GM12878 (cell line): ENCODE measurements at regions not wholly inside any gene's neighbourhood (a gene's known extent, or its start where the extent isn't known, plus 50 kb on each side); places are given as distances from the start of the nearest gene placed in this dataset.

Experiments used
- ATAC-seq: fragments of 200-7000 bp; cut with Tn5 transposase; 3 replicates; pipeline ENCODE4 v1.9.1; 2020; ENCODE audit warnings: mild to moderate bottlenecking, moderate library complexity
- BruUV-seq: library from RNA; stranded (reverse); fragments of 400-500 nt; replicated peaks from 2 replicates; lab custom pipeline; 2021; lab: Mats Ljungman, UMichigan
- CTCF ChIA-PET: fragments of 300-600 bp; sonication (Branson Sonifier 250); formaldehyde crosslinking; extraction: SDS; loops from one replicate; lab custom pipeline; 2021; ENCODE audit warnings: inconsistent platforms; lab: Yijun Ruan, JAX
- POLR2A ChIA-PET: fragments of 350-600 bp; formaldehyde crosslinking; extraction: SDS; loops from one replicate; lab custom pipeline; 2021; ENCODE audit warnings: inconsistent platforms; lab: Charles Lee
- RAD21 ChIA-PET: fragments of 300-600 bp; sonication (Branson Sonifier 250); formaldehyde crosslinking; loops from one replicate; lab custom pipeline; 2023; ENCODE audit warnings: antibody characterized with exemption; ENCODE audit not compliant: unreplicated experiment; lab: Charles Lee
- SMC1A ChIA-PET: fragments of 300-600 bp; sonication (Branson Sonifier 250); formaldehyde crosslinking; loops from one replicate; lab custom pipeline; 2023; ENCODE audit not compliant: unreplicated experiment, uncharacterized antibody; lab: Charles Lee
- DNase-seq: peaks from one replicate; pipeline ENCODE4 v3.0.0-alpha.2; 2011; ENCODE audit warnings: low read depth, low spot score
- FAIRE-seq: peaks from 3 replicates; lab custom pipeline; 2011; peaks lifted over from hg19 to GRCh38; lab: Jason Lieb, UNC
- H2AFZ ChIP-seq: 2 replicates; pipeline ENCODE4 v1.6.0; 2011; ENCODE audit warnings: low read depth, low read length, control low read depth; ENCODE audit not compliant: control insufficient read depth
- H3K27ac ChIP-seq: 2 replicates; pipeline ENCODE4 v1.5.1; 2011; ENCODE audit warnings: control low read depth; ENCODE audit not compliant: control insufficient read depth, insufficient read depth
- H3K27me3 ChIP-seq, 2 experiments: replicated peaks in 1 of 2; 2 replicates each; pipeline versions ENCODE4 v1.6.0 to v1.6.1; 2011; ENCODE audit warnings: low read length in 1 of 2; ENCODE audit not compliant: control insufficient read depth in 2 of 2, insufficient read depth in 2 of 2
- H3K36me3 ChIP-seq, 2 experiments: 2 replicates each; pipeline ENCODE4 v1.5.1; 2011; ENCODE audit warnings: low read length in 1 of 2; ENCODE audit not compliant: control insufficient read depth in 2 of 2, insufficient read depth in 2 of 2
- H3K4me1 ChIP-seq: 2 replicates; pipeline ENCODE4 v1.6.1; 2011; ENCODE audit warnings: mild to moderate bottlenecking, low read length, moderate library complexity, mixed read lengths; ENCODE audit not compliant: control insufficient read depth, insufficient read depth
- H3K4me2 ChIP-seq: 2 replicates; pipeline ENCODE4 v1.6.0; 2011; ENCODE audit warnings: control low read depth; ENCODE audit not compliant: control insufficient read depth, insufficient read depth
- H3K4me3 ChIP-seq: fragments of 200-600 bp; sonication (generic); 2 replicates; pipeline ENCODE4 v1.5.1; 2016
- H3K79me2 ChIP-seq: 2 replicates; pipeline ENCODE4 v1.6.0; 2011; ENCODE audit warnings: low read length; ENCODE audit not compliant: control insufficient read depth, insufficient read depth
- H3K9ac ChIP-seq: 2 replicates; pipeline ENCODE4 v1.8.0; 2011; ENCODE audit warnings: low read length, control low read depth, mixed read lengths; ENCODE audit not compliant: control insufficient read depth, insufficient read depth
- H3K9me3 ChIP-seq: replicated peaks from 3 replicates; pipeline ENCODE4 v1.5.1; 2011; ENCODE audit warnings: mild to moderate bottlenecking, low read length; ENCODE audit not compliant: control insufficient read depth, insufficient read depth
- H4K20me1 ChIP-seq: 2 replicates; pipeline ENCODE4 v1.6.0; 2011; ENCODE audit not compliant: control insufficient read depth, insufficient read depth
- BCL11A ChIP-seq: IDR thresholded peaks from 2 replicates; pipeline ENCODE4 v1.6.1; 2011; ENCODE audit warnings: low read depth, low read length
- BHLHE40 ChIP-seq, 2 experiments: fragments of 450-650 bp in 1 of 2; IDR thresholded peaks; 2 replicates each; pipeline ENCODE4 v1.6.1; 2011 to 2017; ENCODE audit warnings: low read depth in 2 of 2, borderline replicate concordance in 1 of 2, improper control_type of control experiment in 1 of 2, low read length in 1 of 2, mild to moderate bottlenecking in 1 of 2
- BMI1 ChIP-seq: fragments of 450-650 bp; IDR thresholded peaks from 2 replicates; pipeline ENCODE4 v1.6.1; 2016; ENCODE audit warnings: mild to moderate bottlenecking, moderate library complexity, borderline replicate concordance
- CEBPZ ChIP-seq: fragments of 150-350 bp; IDR thresholded peaks from 2 replicates; pipeline ENCODE4 v1.6.1; 2016; ENCODE audit warnings: low read depth, low read length
- CHD4 ChIP-seq: fragments of 200-600 bp; sonication (generic); IDR thresholded peaks from 2 replicates; pipeline ENCODE4 v1.6.1; 2016; ENCODE audit warnings: mild to moderate bottlenecking
- CREM ChIP-seq: IDR thresholded peaks from 2 replicates; pipeline ENCODE4 v1.6.1; 2014; ENCODE audit warnings: antibody characterized with exemption, low read depth
- E4F1 ChIP-seq: fragments of 450-650 bp; IDR thresholded peaks from 2 replicates; pipeline ENCODE4 v1.6.1; 2018; ENCODE audit warnings: borderline replicate concordance, mild to moderate bottlenecking; ENCODE audit not compliant: partially characterized antibody
- JUND ChIP-seq: IDR thresholded peaks from 2 replicates; pipeline ENCODE4 v1.6.1; 2012; ENCODE audit warnings: low read depth, mild to moderate bottlenecking, low read length, improper control_type of control experiment, moderate library complexity
- KLF5 ChIP-seq: fragments of 450-650 bp; IDR thresholded peaks from 2 replicates; pipeline ENCODE4 v1.6.1; 2014; ENCODE audit warnings: mild to moderate bottlenecking; ENCODE audit not compliant: partially characterized antibody
- POU2F2 ChIP-seq: IDR thresholded peaks from 3 replicates; pipeline ENCODE4 v1.6.1; 2011; ENCODE audit warnings: low read depth, mild to moderate bottlenecking, low read length, borderline replicate concordance
- TCF12 ChIP-seq: IDR thresholded peaks from 2 replicates; pipeline ENCODE4 v1.6.1; 2011; ENCODE audit warnings: low read depth, mild to moderate bottlenecking, low read length
- WGBS: methylation state at CpG from one replicate; pipeline ENCODE4 v1.1.6; 2016; ENCODE audit warnings: low lambda C conversion rate; ENCODE audit not compliant: insufficient replicate concordance, insufficient coverage; ENCODE audit errors: missing lambda C conversion rate; 5-methylcytosine and 5-hydroxymethylcytosine counted together
- in situ Hi-C: fragments of 300-500 bp; cut with MboI; formaldehyde crosslinking; loops from 9 replicates; pipeline ENCODE4 v1.14.3; 2018; ENCODE audit warnings: mixed read lengths
- intact Hi-C: fragments of 100-400 bp; cut with micrococcal nuclease; formaldehyde crosslinking; loops from one replicate; pipeline ENCODE4 v1.14.2; 2022; ENCODE audit not compliant: unreplicated experiment

GRCh38 chr6:113364766-113365165 is 492.4 kb upstream of the MARCKS start:
- in situ Hi-C loops (no loop called here), intact Hi-C loops (loop anchor here (5.0 kb wide), 1 partner anchor 268 kb away; no protein-coding TSS in a partner anchor)
- no peaks in the 10 kb centered on the region for H3K27me3 ChIP-seq
- BruUV-seq = no TSS peak
- DNase-seq (no peak), ATAC-seq (no peak), FAIRE-seq (no peak)
- no peaks in the 10 kb centered on the region for H3K79me2 ChIP-seq
- H3K27ac ChIP-seq = no peak overlapping the region
- no peak overlapping the region for H3K4me3 ChIP-seq
- H3K4me1 ChIP-seq = no peaks in the 10 kb centered on the region
- no peaks in the 10 kb centered on the region for H3K36me3 ChIP-seq
- SMC1A ChIA-PET = interaction anchor here (1.2 to 1.4 kb wide), 2 partner anchors 22 to 58 kb away, joined by 3 to 4 read pairs; no protein-coding TSS in a partner anchor
- H3K4me2 ChIP-seq = no peak overlapping the region
- CTCF ChIA-PET = interaction anchor here (0.6 to 0.9 kb wide), 3 partner anchors 20 to 283 kb away, joined by 3 to 4 read pairs (median 3); no protein-coding TSS in a partner anchor
- H4K20me1 ChIP-seq = no peaks in the 10 kb centered on the region
- WGBS = 96% methylated on average over 3 of the region's 3 CpGs
- H3K9me3 ChIP-seq = no peaks in the 10 kb centered on the region
- POLR2A ChIA-PET = no interaction called here
- RAD21 ChIA-PET = no interaction called here
- H2AFZ ChIP-seq = no peak overlapping the region
- H3K9ac ChIP-seq = no peak overlapping the region
- TF ChIP-seq BMI1 (no peak), CEBPZ (no peak)

GRCh38 chr6:113365191-113365590 is 492.0 kb upstream of the MARCKS start:
- no peak for ATAC-seq
- no TSS peak for BruUV-seq
- POLR2A ChIA-PET = no interaction called here
- Histone ChIP-seq H3K27me3 (no peaks in the 10 kb centered on the region), H3K4me3 (no peak overlapping the region), H3K9me3 (no peaks in the 10 kb centered on the region), H4K20me1 (no peaks in the 10 kb centered on the region), H3K9ac (no peak overlapping the region), H2AFZ (no peak overlapping the region), H3K27ac (no peak overlapping the region), H3K4me1 (no peaks in the 10 kb centered on the region), H3K79me2 (no peaks in the 10 kb centered on the region), H3K36me3 (no peaks in the 10 kb centered on the region), H3K4me2 (no peak overlapping the region)
- intact Hi-C loops = no loop called here
- no peak for FAIRE-seq
- CTCF ChIA-PET = interaction anchor here (0.6 to 0.9 kb wide), 4 partner anchors 20 to 283 kb away, joined by 3 to 4 read pairs (median 3); no protein-coding TSS in a partner anchor
- TF ChIP-seq BCL11A (no peak), KLF5 (no peak), TCF12 (no peak), POU2F2 (no peak), JUND (no peak), BHLHE40 (IDR thresholded peaks at IDR 0.05; ENCODE audit: borderline replicate concordance in 1 of 2, low read depth in 2 of 2, low read length in 1 of 2) (no peak), E4F1 (no peak), CREM (no peak), CHD4 (no peak)
- 82% methylated on average over 2 of the region's 2 CpGs for WGBS
- RAD21 ChIA-PET = no interaction called here
- DNase-seq = no peak
- in situ Hi-C loops = no loop called here
- SMC1A ChIA-PET = interaction anchor here (1.2 to 1.4 kb wide), 2 partner anchors 22 to 58 kb away, joined by 3 to 4 read pairs; no protein-coding TSS in a partner anchor
